Thymus (tissue), 11 donors: ENCODE measurements at regions not wholly inside any gene's neighbourhood (a gene's known extent, or its start where the extent isn't known, plus 50 kb on each side); places are given as distances from the start of the nearest gene placed in this dataset.

Experiments used
- DNase-seq, 9 donors: peaks; one replicate each; pipeline ENCODE4 v3.0.0-alpha.2; 2013; ENCODE audit warnings: low spot score in 9 of 9, low read depth in 6 of 9, missing footprints in 1 of 9
- H3K27ac ChIP-seq, 2 donors: one replicate each; pipeline ENCODE4 v1.5.1; 2013; ENCODE audit warnings: control low read depth in 1 of 2, low read depth in 1 of 2, low read length in 1 of 2, mild to moderate bottlenecking in 1 of 2, moderate library complexity in 1 of 2
- H3K27me3 ChIP-seq, 2 donors: one replicate each; pipeline ENCODE4 v1.5.1; 2013; ENCODE audit warnings: low read length in 1 of 2; ENCODE audit not compliant: control insufficient read depth in 2 of 2, insufficient read depth in 1 of 2
- H3K36me3 ChIP-seq, 2 donors: one replicate each; pipeline ENCODE4 v1.5.1; 2013; ENCODE audit warnings: low read length in 1 of 2, mild to moderate bottlenecking in 1 of 2, moderate library complexity in 1 of 2; ENCODE audit not compliant: control insufficient read depth in 2 of 2, insufficient read depth in 2 of 2
- H3K4me1 ChIP-seq, 2 donors: one replicate each; pipeline ENCODE4 v1.5.1; 2013; ENCODE audit warnings: low read length in 2 of 2; ENCODE audit not compliant: control insufficient read depth in 2 of 2, insufficient read depth in 2 of 2
- H3K4me3 ChIP-seq, 2 donors: one replicate each; pipeline ENCODE4 v1.5.1; 2013; ENCODE audit warnings: low read length in 2 of 2, control low read depth in 1 of 2, mild to moderate bottlenecking in 1 of 2
- H3K9me3 ChIP-seq, 2 donors: one replicate each; pipeline ENCODE4 v1.5.1; 2013; ENCODE audit warnings: low read length in 1 of 2, mild to moderate bottlenecking in 1 of 2; ENCODE audit not compliant: control insufficient read depth in 2 of 2, insufficient read depth in 1 of 2
- WGBS: extraction: QIAGEN DNeasy Blood & Tissue Kit; methylation state at CpG from one replicate; pipeline ENCODE4 v1.1.7; 2013; 5-methylcytosine and 5-hydroxymethylcytosine counted together
- donor health status: healthy.

- Histone ChIP-seq H3K27ac (no peak overlapping the region), H3K27me3 (peaks cover 0 to 6% of the 10 kb centered on the region in 2 donors), H3K36me3 (no peaks in the 10 kb centered on the region), H3K4me1 (no peaks in the 10 kb centered on the region), H3K4me3 (no peak overlapping the region), H3K9me3 (peaks cover 0 to 3% of the 10 kb centered on the region in 2 donors)
- 94% methylated on average over 4 of the region's 4 CpGs for WGBS
- DNase-seq: no peak
Observed at GRCh38 chr20:48465271-48465670, 362.5 kb downstream of the PREX1 start.

- peaks cover 0 to 3% of the 10 kb centered on the region in 2 donors for H3K9me3 ChIP-seq
- H3K36me3 ChIP-seq: no peaks in the 10 kb centered on the region
- 82% methylated on average over 6 of the region's 6 CpGs for WGBS
- H3K27ac ChIP-seq: no peak overlapping the region
- peaks cover 0 to 6% of the 10 kb centered on the region in 2 donors for H3K27me3 ChIP-seq
- DNase-seq: no peak
- H3K4me1 ChIP-seq: no peaks in the 10 kb centered on the region
- H3K4me3 ChIP-seq: no peak overlapping the region
Observed at GRCh38 chr20:48463916-48464315, 363.9 kb downstream of the PREX1 start.

DNA sequence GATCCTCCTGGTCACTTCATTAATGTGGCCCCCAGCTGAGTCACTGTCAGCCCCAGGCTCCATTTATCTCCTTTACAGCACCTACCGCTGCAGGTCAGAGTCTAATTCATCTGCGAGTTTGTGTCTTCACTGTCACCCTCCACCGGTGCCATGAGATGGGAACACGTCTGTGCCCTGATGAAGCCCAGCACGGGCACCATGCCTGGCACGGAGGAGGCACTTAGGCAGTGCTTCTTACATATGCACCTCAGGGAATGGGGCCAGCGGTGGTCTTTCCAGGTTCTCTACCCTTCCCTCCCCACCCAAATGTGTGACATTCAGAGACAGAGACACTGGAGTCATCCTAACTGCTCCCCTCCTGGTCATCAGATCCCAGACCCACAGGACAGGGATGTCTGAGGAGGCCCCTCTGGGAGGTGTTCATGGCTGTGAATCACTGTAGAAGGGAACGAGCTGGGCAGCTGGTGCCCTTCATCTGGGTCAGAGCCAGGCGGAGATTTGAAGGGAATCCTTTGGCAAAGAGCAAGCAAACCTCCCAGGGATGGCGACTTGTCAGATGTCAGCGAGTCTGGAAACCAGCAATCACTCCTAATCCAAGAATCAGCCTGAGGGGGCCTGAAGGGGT lies 364.6 kb downstream of the PREX1 start:
- no peak for DNase-seq
- Histone ChIP-seq H3K9me3 (peaks cover 0 to 3% of the 10 kb centered on the region in 2 donors), H3K27me3 (peaks cover 0 to 6% of the 10 kb centered on the region in 2 donors), H3K4me1 (no peaks in the 10 kb centered on the region), H3K36me3 (no peaks in the 10 kb centered on the region), H3K4me3 (no peak overlapping the region), H3K27ac (no peak overlapping the region)
- WGBS: 90% methylated on average over 11 of the region's 11 CpGs

- H3K4me3 ChIP-seq: no peak overlapping the region
- H3K4me1 ChIP-seq: no peaks in the 10 kb centered on the region
- WGBS: 97% methylated on average over 3 of the region's 3 CpGs
- no peaks in the 10 kb centered on the region for H3K9me3 ChIP-seq
- H3K36me3 ChIP-seq: no peaks in the 10 kb centered on the region
- no peak for DNase-seq
- H3K27me3 ChIP-seq: peaks cover 0 to 6% of the 10 kb centered on the region in 2 donors
- no peak overlapping the region for H3K27ac ChIP-seq
Observed at GRCh38 chr20:48461735-48462119, 366.1 kb downstream of the PREX1 start.

DNA sequence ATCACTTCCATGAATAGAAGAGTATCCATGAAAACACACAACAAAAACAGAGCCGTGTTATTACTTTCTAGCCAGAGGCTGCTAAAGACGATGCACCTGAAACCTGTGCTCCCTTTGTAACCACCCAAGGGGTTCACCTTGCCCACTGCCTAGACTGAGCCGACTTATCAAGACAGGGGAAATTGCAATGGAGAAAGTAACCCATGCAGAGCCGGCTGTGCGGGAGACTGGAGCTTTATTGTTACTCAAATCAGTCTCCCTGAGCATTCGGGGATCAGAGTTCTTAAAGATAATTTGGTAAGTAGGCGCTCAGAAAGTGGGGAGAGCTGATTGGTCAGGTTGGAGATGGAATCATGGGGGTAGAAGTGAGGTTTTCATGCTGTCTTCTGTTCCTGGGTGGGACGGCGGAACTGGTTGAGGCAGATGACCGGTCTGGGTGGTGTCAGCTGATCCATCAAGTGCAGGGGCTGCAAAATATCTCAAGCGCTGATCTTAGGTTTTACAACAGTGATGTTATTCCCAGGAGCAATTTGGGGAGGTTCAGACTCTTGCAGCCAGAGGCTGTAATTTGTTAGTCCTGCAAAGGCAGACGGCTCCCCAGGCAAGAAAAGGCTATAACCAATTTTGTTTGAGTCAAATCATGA lies 366.6 kb downstream of the PREX1 start:
- no peak overlapping the region for H3K4me3 ChIP-seq
- DNase-seq: no peak
- WGBS: 46% methylated on average over 12 of the region's 12 CpGs

GRCh38 chr20:48460681-48461080 lies 367.1 kb downstream of the PREX1 start:
- no peak overlapping the region for H3K4me3 ChIP-seq
- WGBS: 88% methylated on average over 4 of the region's 4 CpGs
- H3K27ac ChIP-seq: no peak overlapping the region
- peaks cover 0 to 8% of the 10 kb centered on the region in 2 donors for H3K27me3 ChIP-seq
- no peaks in the 10 kb centered on the region for H3K4me1 ChIP-seq
- no peaks in the 10 kb centered on the region for H3K36me3 ChIP-seq
- no peaks in the 10 kb centered on the region for H3K9me3 ChIP-seq
- DNase-seq: no peak

More for the DNA sequence above, 366.6 kb downstream of the PREX1 start:
- H3K27ac ChIP-seq: no peak overlapping the region
- H3K36me3 ChIP-seq: no peaks in the 10 kb centered on the region
- H3K27me3 ChIP-seq: peaks cover 0 to 6% of the 10 kb centered on the region in 2 donors
- no peaks in the 10 kb centered on the region for H3K4me1 ChIP-seq
- H3K9me3 ChIP-seq: no peaks in the 10 kb centered on the region

GRCh38 chr20:48459722-48460395 lies 367.9 kb downstream of the PREX1 start:
- DNase-seq: no peak
- Histone ChIP-seq H3K9me3 (no peaks in the 10 kb centered on the region), H3K27ac (no peak overlapping the region), H3K4me1 (no peaks in the 10 kb centered on the region), H3K4me3 (no peak overlapping the region), H3K36me3 (no peaks in the 10 kb centered on the region), H3K27me3 (peaks cover 0 to 9% of the 10 kb centered on the region in 2 donors)
- WGBS: 92% methylated on average over 25 of the region's 25 CpGs

- DNase-seq: no peak
- Histone ChIP-seq H3K4me3 (no peak overlapping the region), H3K36me3 (no peaks in the 10 kb centered on the region), H3K27ac (no peak overlapping the region), H3K4me1 (no peaks in the 10 kb centered on the region), H3K27me3 (peaks cover 0 to 9% of the 10 kb centered on the region in 2 donors), H3K9me3 (no peaks in the 10 kb centered on the region)
- 80% methylated on average over 12 of the region's 12 CpGs for WGBS
Observed at GRCh38 chr20:48458601-48459385, 369.0 kb downstream of the PREX1 start.

DNA sequence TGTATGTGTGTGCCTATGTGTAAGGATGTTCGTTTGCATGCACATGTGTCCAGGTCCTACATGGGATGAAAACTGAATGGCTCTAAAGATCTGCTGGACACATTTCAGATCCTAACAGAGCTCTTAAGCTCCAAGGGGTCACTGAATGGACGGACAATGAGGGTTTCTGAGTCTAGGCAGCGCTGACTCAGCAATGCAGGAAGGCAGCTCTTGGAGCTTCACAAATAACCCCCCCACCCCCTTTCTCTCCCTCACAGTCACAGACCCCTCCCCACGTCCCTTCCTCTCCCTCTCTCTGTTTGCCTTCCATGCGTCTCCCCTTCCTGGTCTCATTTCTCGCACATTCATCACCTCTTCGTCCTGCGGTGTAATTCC lies 369.8 kb downstream of the PREX1 start:
- peaks cover 0 to 9% of the 10 kb centered on the region in 2 donors for H3K27me3 ChIP-seq

More for the DNA sequence above, 369.8 kb downstream of the PREX1 start:
- DNase-seq: no peak
- Histone ChIP-seq H3K4me1 (no peaks in the 10 kb centered on the region), H3K36me3 (no peaks in the 10 kb centered on the region), H3K4me3 (no peak overlapping the region), H3K9me3 (no peaks in the 10 kb centered on the region), H3K27ac (no peak overlapping the region)
- WGBS: 85% methylated on average over 8 of the region's 8 CpGs
